Kidney (tissue), 13 donors: ENCODE measurements at regions not wholly inside any gene's neighbourhood (a gene's known extent, or its start where the extent isn't known, plus 50 kb on each side); places are given as distances from the start of the nearest gene placed in this dataset.

Source experiments
- DNase-seq, 5 donors: peaks; one replicate each; pipeline ENCODE4 v3.0.0-alpha.2; 2013 to 2020
- FAIRE-seq: peaks from 2 replicates; lab custom pipeline; 2012; peaks lifted over from hg19 to GRCh38; lab: Jason Lieb, UNC
- H3K27ac ChIP-seq, 2 donors: one replicate each; pipeline ENCODE4 v1.7.0; 2013; ENCODE audit warnings: low read depth in 2 of 2, low read length in 2 of 2, inconsistent platforms in 1 of 2
- H3K27me3 ChIP-seq: one replicate; pipeline ENCODE4 v1.7.1; 2013; ENCODE audit warnings: low read length, inconsistent platforms; ENCODE audit not compliant: control insufficient read depth, insufficient read depth
- H3K36me3 ChIP-seq, 3 donors: one replicate each; pipeline versions ENCODE4 v1.7.0 to v1.7.1; 2013; ENCODE audit warnings: low read length in 3 of 3, control low read depth in 1 of 3, inconsistent platforms in 1 of 3; ENCODE audit not compliant: insufficient read depth in 3 of 3, control insufficient read depth in 2 of 3
- H3K4me1 ChIP-seq, 3 donors: one replicate each; pipeline versions ENCODE4 v1.7.0 to v1.7.1; 2013; ENCODE audit warnings: low read length in 3 of 3, inconsistent platforms in 1 of 3, low read depth in 1 of 3; ENCODE audit not compliant: control insufficient read depth in 2 of 3, insufficient read depth in 2 of 3
- H3K4me3 ChIP-seq, 3 donors: one replicate each; pipeline versions ENCODE4 v1.7.0 to v1.8.1; 2013; ENCODE audit warnings: low read length in 3 of 3, control low read depth in 1 of 3, inconsistent platforms in 1 of 3
- H3K9ac ChIP-seq, 3 donors: one replicate each; pipeline versions ENCODE4 v1.7.0 to v1.7.1; 2013; ENCODE audit warnings: low read length in 3 of 3, control low read depth in 1 of 3, inconsistent platforms in 1 of 3
- H3K9me3 ChIP-seq, 3 donors: one replicate each; pipeline versions ENCODE4 v1.7.0 to v1.7.1; 2013; ENCODE audit warnings: low read length in 3 of 3, control low read depth in 1 of 3, inconsistent platforms in 1 of 3; ENCODE audit not compliant: control insufficient read depth in 2 of 3, insufficient read depth in 1 of 3
- intact Hi-C: fragments of 100-400 bp; cut with DNase I; formaldehyde crosslinking; loops from one replicate; pipeline ENCODE4 v1.11.1; 2022
- TF ChIP-seq, protein P1 (sequence below): IDR thresholded peaks from 3 replicates; pipeline ENCODE4 v1.5.1; 2012; ENCODE audit warnings: mild to moderate bottlenecking, moderate library complexity, borderline replicate concordance; ENCODE audit not compliant: insufficient read depth; ENCODE audit errors: extremely low read depth
- donor health status: control.
- donor health status: control.
- donor health status: control.
- donor health status: control.
- donor health status: control.
- donor health status: DM: yes; HTN: yes; CAD: no.
- donor health status: Normal renal cell carcinoma (clear cell type).

DNA sequence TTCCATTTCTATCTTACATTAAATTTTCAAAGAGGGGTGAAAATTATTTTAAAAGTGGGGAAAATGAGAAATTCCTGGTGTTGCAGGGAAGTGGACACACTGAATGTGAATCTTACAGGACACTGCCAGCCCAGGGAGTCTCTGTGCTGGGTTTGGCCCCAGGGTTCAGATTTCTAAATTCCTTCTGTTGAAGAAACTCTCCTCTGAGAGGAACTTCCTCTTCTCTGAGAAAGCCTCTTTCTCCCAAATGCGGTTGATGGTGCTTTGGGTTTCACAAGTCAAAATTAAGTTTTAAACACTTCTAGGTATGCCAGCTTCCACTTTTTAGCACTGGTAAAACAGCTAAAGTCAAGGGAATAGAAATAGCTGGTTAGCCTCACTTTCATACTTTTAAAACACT is 317.9 kb upstream of the ITGA1 start:
- FAIRE-seq (no peak), DNase-seq (no peak)
- H3K4me1 ChIP-seq: no peaks in the 10 kb centered on the region
- H3K36me3 ChIP-seq: no peaks in the 10 kb centered on the region
- no peaks in the 10 kb centered on the region for H3K9me3 ChIP-seq
- H3K9ac ChIP-seq: no peak overlapping the region
- H3K4me3 ChIP-seq: no peak overlapping the region
- intact Hi-C loops: no loop called here
- no peaks in the 10 kb centered on the region for H3K27me3 ChIP-seq
- no peak overlapping the region for H3K27ac ChIP-seq
- TF ChIP-seq, protein P1, sequence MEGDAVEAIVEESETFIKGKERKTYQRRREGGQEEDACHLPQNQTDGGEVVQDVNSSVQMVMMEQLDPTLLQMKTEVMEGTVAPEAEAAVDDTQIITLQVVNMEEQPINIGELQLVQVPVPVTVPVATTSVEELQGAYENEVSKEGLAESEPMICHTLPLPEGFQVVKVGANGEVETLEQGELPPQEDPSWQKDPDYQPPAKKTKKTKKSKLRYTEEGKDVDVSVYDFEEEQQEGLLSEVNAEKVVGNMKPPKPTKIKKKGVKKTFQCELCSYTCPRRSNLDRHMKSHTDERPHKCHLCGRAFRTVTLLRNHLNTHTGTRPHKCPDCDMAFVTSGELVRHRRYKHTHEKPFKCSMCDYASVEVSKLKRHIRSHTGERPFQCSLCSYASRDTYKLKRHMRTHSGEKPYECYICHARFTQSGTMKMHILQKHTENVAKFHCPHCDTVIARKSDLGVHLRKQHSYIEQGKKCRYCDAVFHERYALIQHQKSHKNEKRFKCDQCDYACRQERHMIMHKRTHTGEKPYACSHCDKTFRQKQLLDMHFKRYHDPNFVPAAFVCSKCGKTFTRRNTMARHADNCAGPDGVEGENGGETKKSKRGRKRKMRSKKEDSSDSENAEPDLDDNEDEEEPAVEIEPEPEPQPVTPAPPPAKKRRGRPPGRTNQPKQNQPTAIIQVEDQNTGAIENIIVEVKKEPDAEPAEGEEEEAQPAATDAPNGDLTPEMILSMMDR: no peak

- no peak for FAIRE-seq
- intact Hi-C loops: no loop called here
- no peak for DNase-seq
- H3K27ac ChIP-seq: no peak overlapping the region
- H3K36me3 ChIP-seq: no peaks in the 10 kb centered on the region
- no peaks in the 10 kb centered on the region for H3K4me1 ChIP-seq
- no peak overlapping the region for H3K4me3 ChIP-seq
- H3K9ac ChIP-seq: no peak overlapping the region
- no peaks in the 10 kb centered on the region for H3K27me3 ChIP-seq
- TF ChIP-seq, protein P1: no peak
- H3K9me3 ChIP-seq: peaks cover 0 to 5% (median 0%) of the 10 kb centered on the region in 3 donors
Observed at GRCh38 chr5:52476346-52476745, 311.4 kb upstream of the ITGA1 start.

GRCh38 chr5:52481201-52481600 is 306.5 kb upstream of the ITGA1 start:
- intact Hi-C loops: no loop called here
- H3K4me1 ChIP-seq: no peaks in the 10 kb centered on the region
- TF ChIP-seq, protein P1: no peak
- DNase-seq (no peak), FAIRE-seq (no peak)
- peaks cover 0 to 5% (median 0%) of the 10 kb centered on the region in 3 donors for H3K9me3 ChIP-seq
- no peak overlapping the region for H3K27ac ChIP-seq
- no peaks in the 10 kb centered on the region for H3K36me3 ChIP-seq
- H3K27me3 ChIP-seq: no peaks in the 10 kb centered on the region
- no peak overlapping the region for H3K4me3 ChIP-seq
- H3K9ac ChIP-seq: no peak overlapping the region

- intact Hi-C loops: no loop called here
- FAIRE-seq (no peak), DNase-seq (no peak)
- Histone ChIP-seq H3K27ac (no peak overlapping the region), H3K9me3 (peaks cover 0 to 5% (median 0%) of the 10 kb centered on the region in 3 donors), H3K4me1 (no peaks in the 10 kb centered on the region), H3K36me3 (no peaks in the 10 kb centered on the region), H3K9ac (no peak overlapping the region), H3K27me3 (no peaks in the 10 kb centered on the region), H3K4me3 (no peak overlapping the region)
- TF ChIP-seq, protein P1: no peak
Observed at GRCh38 chr5:52481851-52482250, 305.9 kb upstream of the ITGA1 start.
